Aorta (tissue), 5 donors: ENCODE measurements at regions not wholly inside any gene's neighbourhood (a gene's known extent, or its start where the extent isn't known, plus 50 kb on each side); places are given as distances from the start of the nearest gene placed in this dataset.
"Not testable (repeated sequence)": the region's sequence is repeated elsewhere in the genome, so short reads cannot be mapped to it uniquely, and the experiment has no call there.

Source experiments
- ATAC-seq: fragments of 200-7000 bp; cut with Tn5 transposase; one replicate; pipeline ENCODE4 v1.9.1; 2022; ENCODE audit warnings: moderate library complexity; ENCODE audit not compliant: low FRiP score
- DNase-seq, 2 donors: peaks; one replicate each; pipeline ENCODE4 v3.0.0-alpha.2; 2020
- H3K27ac ChIP-seq, 2 donors: one replicate each; pipeline ENCODE4 v1.5.1; 2013; ENCODE audit warnings: low read length in 2 of 2, mild to moderate bottlenecking in 2 of 2, moderate library complexity in 2 of 2, control low read depth in 1 of 2, inconsistent platforms in 1 of 2, low read depth in 1 of 2
- H3K27me3 ChIP-seq, 2 donors: one replicate each; pipeline ENCODE4 v1.6.1; 2013; ENCODE audit warnings: control low read depth in 1 of 2, low read length in 1 of 2, mild to moderate bottlenecking in 1 of 2, moderate library complexity in 1 of 2; ENCODE audit not compliant: insufficient read depth in 2 of 2, control insufficient read depth in 1 of 2
- H3K36me3 ChIP-seq, 2 donors: one replicate each; pipeline ENCODE4 v1.6.1; 2013; ENCODE audit warnings: control low read depth in 1 of 2, low read length in 1 of 2, mild to moderate bottlenecking in 1 of 2; ENCODE audit not compliant: insufficient read depth in 2 of 2, control insufficient read depth in 1 of 2
- H3K4me1 ChIP-seq, 2 donors: one replicate each; pipeline ENCODE4 v1.6.1; 2013; ENCODE audit warnings: low read length in 2 of 2, control low read depth in 1 of 2, mild to moderate bottlenecking in 1 of 2, moderate library complexity in 1 of 2; ENCODE audit not compliant: insufficient read depth in 2 of 2, control insufficient read depth in 1 of 2
- H3K4me3 ChIP-seq, 2 donors: one replicate each; pipeline ENCODE4 v1.5.1; 2013; ENCODE audit warnings: low read length in 2 of 2, control low read depth in 1 of 2, mild to moderate bottlenecking in 1 of 2
- H3K9me3 ChIP-seq: one replicate; pipeline ENCODE4 v1.6.1; 2013; ENCODE audit warnings: mild to moderate bottlenecking, low read length; ENCODE audit not compliant: control insufficient read depth
- WGBS, 2 donors: extraction: QIAGEN DNeasy Blood & Tissue Kit; methylation state at CpG; one replicate each; pipeline ENCODE4 v1.1.7; 2013; 5-methylcytosine and 5-hydroxymethylcytosine counted together
- intact Hi-C, 2 donors: fragments of 100-400 bp; cut with DNase I; formaldehyde crosslinking; loops; one replicate each; pipeline versions ENCODE4 v1.14.2 to v1.15.0; 2022
- donor health status: healthy with polysubstance abuse.
- donor health status: Bipolar disorder and iron deficiency.
- donor health status: DM: no; HTN: no; CAD: no.
- donor health status: DM: no; HTN: no; CAD: no.
- donor health status: DM: yes; HTN: yes; CAD: no.

GRCh38 chrX:52261125-52261462 lies 76.4 kb downstream of the MAGED4 start:
- intact Hi-C loops = no loop called here
- Histone ChIP-seq H3K27me3 (no peaks in the 10 kb centered on the region), H3K4me3 (no peak overlapping the region), H3K9me3 (no peaks in the 10 kb centered on the region), H3K4me1 (no peaks in the 10 kb centered on the region), H3K27ac (no peak overlapping the region), H3K36me3 (no peaks in the 10 kb centered on the region)
- 0 to 8% methylated on average over 2 of the region's 2 CpGs for WGBS, 2 donors
- no peak for ATAC-seq
- DNase-seq = no peak

GRCh38 chrX:52261463-52262194 lies 76.9 kb downstream of the MAGED4 start:
- Histone ChIP-seq H3K27me3 (no peaks in the 10 kb centered on the region), H3K4me3 (peak overlapping the region in 1 of 2 donors; percentile 21), H3K27ac (peak overlapping the region in 1 of 2 donors; percentile 84), H3K4me1 (no peaks in the 10 kb centered on the region), H3K9me3 (no peaks in the 10 kb centered on the region), H3K36me3 (no peaks in the 10 kb centered on the region)
- WGBS, 2 donors = 0% methylated on average over 41 of the region's 41 CpGs
- intact Hi-C loops = no loop called here
- DNase-seq (peak; percentile 98), ATAC-seq (peak; percentile 99)

GRCh38 chrX:52262195-52262546 lies 77.5 kb downstream of the MAGED4 start:
- WGBS, 2 donors = 13 to 18% methylated on average over 19 of the region's 19 CpGs
- H3K4me1 ChIP-seq = no peaks in the 10 kb centered on the region
- ATAC-seq = no peak

GRCh38 chrX:52263417-52263816 lies 78.7 kb downstream of the MAGED4 start:
- H3K4me1 ChIP-seq = no peaks in the 10 kb centered on the region
- WGBS, 2 donors = 94 to 97% methylated on average over 5 of the region's 5 CpGs

More at GRCh38 chrX:52262195-52262546, 77.5 kb downstream of the MAGED4 start:
- H3K4me3 ChIP-seq = peak overlapping the region in 1 of 2 donors; percentile 21
- peak overlapping the region in 1 of 2 donors; percentile 84 for H3K27ac ChIP-seq
- no peaks in the 10 kb centered on the region for H3K27me3 ChIP-seq
- intact Hi-C loops = no loop called here
- no peaks in the 10 kb centered on the region for H3K9me3 ChIP-seq
- no peaks in the 10 kb centered on the region for H3K36me3 ChIP-seq
- no peak for DNase-seq

GRCh38 chrX:52265713-52266112 lies 81.0 kb downstream of the MAGED4 start:
- intact Hi-C loops = no loop called here
- no peaks in the 10 kb centered on the region for H3K36me3 ChIP-seq
- H3K27ac ChIP-seq = no peak overlapping the region
- DNase-seq (no peak), ATAC-seq (no peak)
- H3K27me3 ChIP-seq = no peaks in the 10 kb centered on the region
- no peak overlapping the region for H3K4me3 ChIP-seq
- H3K9me3 ChIP-seq = no peaks in the 10 kb centered on the region
- H3K4me1 ChIP-seq = no peaks in the 10 kb centered on the region
- 57 to 86% methylated on average over 4 of the region's 4 CpGs for WGBS, 2 donors

More at GRCh38 chrX:52263417-52263816, 78.7 kb downstream of the MAGED4 start:
- DNase-seq = no peak
- Histone ChIP-seq H3K27ac (no peak overlapping the region), H3K4me3 (no peak overlapping the region), H3K27me3 (no peaks in the 10 kb centered on the region), H3K9me3 (no peaks in the 10 kb centered on the region), H3K36me3 (no peaks in the 10 kb centered on the region)
- intact Hi-C loops = no loop called here
- no peak for ATAC-seq

- not testable (repeated sequence) for ATAC-seq
Measured at GRCh38 chrX:52268502-52268901, 83.8 kb downstream of the MAGED4 start.

GRCh38 chrX:52270453-52271116 lies 85.9 kb downstream of the MAGED4 start:
- no peak overlapping the region for H3K4me3 ChIP-seq
- no peaks in the 10 kb centered on the region for H3K9me3 ChIP-seq
- no peaks in the 10 kb centered on the region for H3K27me3 ChIP-seq
- WGBS, 2 donors = 20 to 26% methylated on average over 4 of the region's 4 CpGs
- H3K36me3 ChIP-seq = no peaks in the 10 kb centered on the region
- intact Hi-C loops = no loop called here
- ATAC-seq (no peak), DNase-seq (no peak)
- no peak overlapping the region for H3K27ac ChIP-seq
- H3K4me1 ChIP-seq = no peaks in the 10 kb centered on the region

More at GRCh38 chrX:52268502-52268901, 83.8 kb downstream of the MAGED4 start:
- H3K4me1 ChIP-seq, H3K36me3 ChIP-seq, DNase-seq, intact Hi-C loops, H3K27me3 ChIP-seq, H3K4me3 ChIP-seq, H3K27ac ChIP-seq, H3K9me3 ChIP-seq: not testable (repeated sequence)
- WGBS, 2 donors = 65 to 93% methylated on average over 1 of the region's 1 CpG

- H3K4me1 ChIP-seq = no peaks in the 10 kb centered on the region
- H3K36me3 ChIP-seq = no peaks in the 10 kb centered on the region
- no peak overlapping the region for H3K27ac ChIP-seq
- no peaks in the 10 kb centered on the region for H3K27me3 ChIP-seq
- WGBS, 2 donors = 19 to 37% methylated on average over 2 of the region's 2 CpGs
- H3K9me3 ChIP-seq = no peaks in the 10 kb centered on the region
- ATAC-seq (no peak), DNase-seq (no peak)
- intact Hi-C loops = no loop called here
- H3K4me3 ChIP-seq = no peak overlapping the region
Measured at GRCh38 chrX:52271206-52271605, 86.5 kb downstream of the MAGED4 start.

GRCh38 chrX:52277666-52278065 lies 91.2 kb upstream of the XAGE2 start:
- no peaks in the 10 kb centered on the region for H3K4me1 ChIP-seq
- 41% methylated on average over 8 of the region's 8 CpGs for WGBS, 2 donors
- H3K27ac ChIP-seq = no peak overlapping the region
- ATAC-seq = no peak
- H3K9me3 ChIP-seq = no peaks in the 10 kb centered on the region
- no peak for DNase-seq
- intact Hi-C loops = no loop called here
- H3K36me3 ChIP-seq = no peaks in the 10 kb centered on the region
- H3K4me3 ChIP-seq = no peak overlapping the region
- H3K27me3 ChIP-seq = peaks cover 0 to 1% of the 10 kb centered on the region in 2 donors
